Left renal pelvis (tissue), 4 donors: ENCODE measurements at regions not wholly inside any gene's neighbourhood (a gene's known extent, or its start where the extent isn't known, plus 50 kb on each side); places are given as distances from the start of the nearest gene placed in this dataset.
"Not testable (repeated sequence)": the region's sequence is repeated elsewhere in the genome, so short reads cannot be mapped to it uniquely, and the experiment has no call there.

Experiments
- DNase-seq, 4 donors: peaks; one replicate each; pipeline ENCODE4 v3.0.0-alpha.2; 2013; ENCODE audit warnings: low read depth in 4 of 4, low spot score in 3 of 4

- DNase-seq = no peak
Measured at GRCh38 chr5:125896368-125896767, 526.8 kb upstream of the GRAMD2B start.

- DNase-seq = no peak
Measured at GRCh38 chr5:125897089-125897488, 526.1 kb upstream of the GRAMD2B start.

GRCh38 chr5:125898851-125899405, 524.3 kb upstream of the GRAMD2B start:
- no peak for DNase-seq

GRCh38 chr5:125912028-125912427, 511.2 kb upstream of the GRAMD2B start:
- DNase-seq = no peak

- DNase-seq = no peak
Measured at GRCh38 chr5:125913200-125913599, 510.0 kb upstream of the GRAMD2B start.

GRCh38 chr5:125914471-125914870, 508.7 kb upstream of the GRAMD2B start:
- no peak for DNase-seq

GRCh38 chr5:125923958-125924357, 499.3 kb upstream of the GRAMD2B start:
- not testable (repeated sequence) for DNase-seq

- no peak for DNase-seq
Measured at GRCh38 chr5:125926172-125926571, 497.0 kb upstream of the GRAMD2B start.

- DNase-seq = no peak
Measured at GRCh38 chr5:125928663-125929062, 494.5 kb upstream of the GRAMD2B start.

GRCh38 chr5:125950012-125950615, 473.1 kb upstream of the GRAMD2B start:
- no peak for DNase-seq

GRCh38 chr5:125961150-125961549, 462.1 kb upstream of the GRAMD2B start:
- DNase-seq = no peak

GRCh38 chr5:125965577-125965976, 457.6 kb upstream of the GRAMD2B start:
- DNase-seq = no peak

- DNase-seq = no peak
Measured at GRCh38 chr5:125967576-125967975, 455.6 kb upstream of the GRAMD2B start.

- no peak for DNase-seq
Measured at GRCh38 chr5:125969011-125969813, 454.0 kb upstream of the GRAMD2B start.

- no peak for DNase-seq
Measured at GRCh38 chr5:125969814-125970171, 453.4 kb upstream of the GRAMD2B start.

- DNase-seq = no peak
Measured at GRCh38 chr5:125970631-125971307, 452.4 kb upstream of the GRAMD2B start.

GRCh38 chr5:125972706-125973105, 450.5 kb upstream of the GRAMD2B start:
- DNase-seq = no peak

GRCh38 chr5:125974679-125975078, 448.5 kb upstream of the GRAMD2B start:
- no peak for DNase-seq

GRCh38 chr5:125976421-125977000, 446.7 kb upstream of the GRAMD2B start:
- DNase-seq = no peak

GRCh38 chr5:125978015-125978414, 445.2 kb upstream of the GRAMD2B start:
- DNase-seq = no peak

GRCh38 chr5:125979636-125980035, 443.6 kb upstream of the GRAMD2B start:
- DNase-seq = no peak
